HepG2 (cell line): ENCODE measurements at regions not wholly inside any gene's neighbourhood (a gene's known extent, or its start where the extent isn't known, plus 50 kb on each side); places are given as distances from the start of the nearest gene placed in this dataset.

ENCODE experiments used
- ATAC-seq: fragments of 200-7000 bp; cut with Tn5 transposase; 3 replicates; pipeline ENCODE4 v1.9.1; 2020; ENCODE audit warnings: mild to moderate bottlenecking, moderate library complexity
- BruUV-seq: library from RNA; stranded (reverse); fragments of 400-500 nt; replicated peaks from 2 replicates; lab custom pipeline; 2021; lab: Mats Ljungman, UMichigan
- CTCF ChIA-PET: fragments of 300-600 bp; formaldehyde crosslinking; extraction: SDS; loops from one replicate; lab custom pipeline; 2021; ENCODE audit warnings: low total read pairs, inconsistent platforms, low intra/inter-chr PET ratio; lab: Yijun Ruan, JAX
- POLR2A ChIA-PET: fragments of 350-600 bp; sonication (Branson Sonifier 250); formaldehyde crosslinking; loops from one replicate; lab custom pipeline; 2020; ENCODE audit warnings: antibody characterized with exemption, inconsistent platforms; lab: Yijun Ruan, JAX
- DNase-seq: peaks from one replicate; pipeline ENCODE4 v3.0.0-alpha.2; 2015; ENCODE audit warnings: low spot score
- FAIRE-seq: peaks from 3 replicates; lab custom pipeline; 2011; peaks lifted over from hg19 to GRCh38; lab: Jason Lieb, UNC
- H2AFZ ChIP-seq: one replicate; pipeline ENCODE4 v1.6.1; 2011; ENCODE audit warnings: low read length, inconsistent platforms
- H3K27ac ChIP-seq: fragments of 300-600 bp; 3 replicates; pipeline ENCODE4 v1.8.0; 2011; ENCODE audit warnings: mixed run types, mild to moderate bottlenecking, mixed read lengths, low read length, inconsistent platforms; ENCODE audit not compliant: insufficient read depth; ENCODE audit errors: extremely low read length
- H3K27me3 ChIP-seq, 2 experiments: fragments of 200-600 bp in 1 of 2; 2 replicates in 1 of 2; 3 replicates in 1 of 2; pipeline versions ENCODE4 v1.6.0 to v1.8.0; 2011; ENCODE audit warnings: low read length in 2 of 2, mild to moderate bottlenecking in 2 of 2, moderate library complexity in 2 of 2, inconsistent platforms in 1 of 2; ENCODE audit not compliant: insufficient read depth in 2 of 2, control insufficient read depth in 1 of 2
- H3K36me3 ChIP-seq, 2 experiments: fragments of 200-600 bp in 1 of 2; replicated peaks in 1 of 2; 2 replicates in 1 of 2; 3 replicates in 1 of 2; pipeline versions ENCODE4 v1.5.1 to v1.8.0; 2011; ENCODE audit warnings: low read length in 2 of 2, inconsistent platforms in 1 of 2; ENCODE audit not compliant: insufficient read depth in 2 of 2, control insufficient read depth in 1 of 2
- H3K4me1 ChIP-seq: 2 replicates; pipeline ENCODE4 v1.5.1; 2012; ENCODE audit warnings: low read length, inconsistent platforms; ENCODE audit not compliant: insufficient read depth
- H3K4me2 ChIP-seq: 2 replicates; pipeline ENCODE4 v1.6.0; 2011; ENCODE audit warnings: low read depth, low read length, inconsistent platforms
- H3K4me3 ChIP-seq, 3 experiments: fragments of 200-600 bp in 1 of 3; sonication (generic), shearing (Covaris generic) in 1 of 3; replicated peaks in 1 of 3; 2 replicates each; pipeline ENCODE4 v1.5.1; 2011 to 2016; ENCODE audit warnings: low read length in 3 of 3, inconsistent platforms in 2 of 3, low read depth in 2 of 3, mild to moderate bottlenecking in 2 of 3, control low read depth in 1 of 3, mixed read lengths in 1 of 3; ENCODE audit not compliant: insufficient read depth in 1 of 3
- H3K79me2 ChIP-seq: one replicate; pipeline ENCODE4 v1.6.1; 2011; ENCODE audit warnings: low read length, inconsistent platforms; ENCODE audit not compliant: insufficient read depth
- H3K9ac ChIP-seq: 2 replicates; pipeline ENCODE4 v1.6.0; 2011; ENCODE audit warnings: mild to moderate bottlenecking, low read depth, low read length, inconsistent platforms; ENCODE audit not compliant: insufficient read depth
- H3K9me3 ChIP-seq: 2 replicates; pipeline ENCODE4 v1.5.1; 2012; ENCODE audit warnings: mild to moderate bottlenecking, low read length
- H4K20me1 ChIP-seq: 2 replicates; pipeline ENCODE4 v1.6.0; 2011; ENCODE audit warnings: inconsistent platforms, mild to moderate bottlenecking, low read length, moderate library complexity; ENCODE audit not compliant: insufficient read depth
- ATF3 ChIP-seq: sonication (generic); formaldehyde crosslinking; IDR thresholded peaks from 2 replicates; pipeline ENCODE4 v1.4.0; 2020; ENCODE audit warnings: missing genetic modification reagents
- BCLAF1 ChIP-seq: fragments of 450-650 bp; IDR thresholded peaks from 2 replicates; pipeline ENCODE4 v1.6.1; 2017; ENCODE audit warnings: mild to moderate bottlenecking
- DR1 ChIP-seq: sonication (generic); formaldehyde crosslinking; IDR thresholded peaks from 2 replicates; pipeline ENCODE4 v1.8.0; 2021; ENCODE audit warnings: mild to moderate bottlenecking, missing genetic modification reagents, inconsistent platforms
- PRDM4 ChIP-seq: sonication (generic); formaldehyde crosslinking; IDR thresholded peaks from 2 replicates; pipeline ENCODE4 v1.9.0; 2021; ENCODE audit warnings: missing genetic modification reagents, borderline replicate concordance
- TEF ChIP-seq: sonication (generic); formaldehyde crosslinking; IDR thresholded peaks from 2 replicates; pipeline ENCODE4 v1.5.0; 2020; ENCODE audit warnings: missing genetic modification reagents
- YEATS4 ChIP-seq: sonication (generic); formaldehyde crosslinking; IDR thresholded peaks from 2 replicates; pipeline ENCODE4 v1.4.0; 2020; ENCODE audit warnings: missing genetic modification reagents, borderline replicate concordance
- ZFP36L2 ChIP-seq: sonication (generic); formaldehyde crosslinking; IDR thresholded peaks from 2 replicates; pipeline ENCODE4 v1.4.0; 2020; ENCODE audit warnings: missing genetic modification reagents
- ZNF232 ChIP-seq: sonication (generic); formaldehyde crosslinking; IDR thresholded peaks from 2 replicates; pipeline ENCODE4 v1.4.0; 2020; ENCODE audit warnings: missing genetic modification reagents, borderline replicate concordance
- ZNF343 ChIP-seq: sonication (generic); formaldehyde crosslinking; IDR thresholded peaks from 2 replicates; pipeline ENCODE4 v1.4.0; 2020; ENCODE audit warnings: mild to moderate bottlenecking, missing genetic modification reagents
- ZNF549 ChIP-seq: sonication (generic); formaldehyde crosslinking; IDR thresholded peaks from 2 replicates; pipeline ENCODE4 v1.5.0; 2020; ENCODE audit warnings: missing genetic modification reagents
- ZNF589 ChIP-seq: sonication (generic); formaldehyde crosslinking; conservative IDR thresholded peaks from 2 replicates; pipeline ENCODE4 v1.8.0; 2022; ENCODE audit warnings: mild to moderate bottlenecking, moderate library complexity, missing genetic modification reagents
- ZNF790 ChIP-seq: sonication (generic); formaldehyde crosslinking; IDR thresholded peaks from 2 replicates; pipeline ENCODE4 v1.8.0; 2022; ENCODE audit warnings: missing genetic modification reagents, mild to moderate bottlenecking, borderline replicate concordance
- WGBS: methylation state at CpG from one replicate; pipeline ENCODE4 v1.1.6; 2017; ENCODE audit warnings: low lambda C conversion rate; 5-methylcytosine and 5-hydroxymethylcytosine counted together
- in situ Hi-C: cut with HindIII; loops from 2 replicates; pipeline ENCODE4 v1.10.0; 2017; ENCODE audit warnings: low pct_unique_long_range_greater_than_20kb; ENCODE audit not compliant: extremely low pct_ligation_motif_present
- intact Hi-C: fragments of 100-400 bp; cut with micrococcal nuclease; formaldehyde crosslinking; loops from one replicate; pipeline ENCODE4 v1.10.0; 2022; ENCODE audit not compliant: unreplicated experiment

- no TSS peak for BruUV-seq
- no peaks in the 10 kb centered on the region; the same call in 1 of the 2 replicates for H4K20me1 ChIP-seq
- no peaks in the 10 kb centered on the region for H3K36me3 ChIP-seq
- no peak overlapping the region for H3K27ac ChIP-seq
- no peak overlapping the region for H2AFZ ChIP-seq
- no peak overlapping the region for H3K9ac ChIP-seq
- ChIA-PET CTCF (no interaction called here), POLR2A (no interaction called here)
- no peak for DNase-seq
- H3K4me1 ChIP-seq: no peaks in the 10 kb centered on the region
- no peak overlapping the region for H3K4me3 ChIP-seq
- 6% methylated on average over 3 of the region's 3 CpGs for WGBS
- no peak overlapping the region for H3K4me2 ChIP-seq
- no peak for ATAC-seq
- in situ Hi-C loops (no loop called here), intact Hi-C loops (no loop called here)
- FAIRE-seq: no peak
- no peaks in the 10 kb centered on the region; the same call in 1 of the 2 replicates for H3K9me3 ChIP-seq
- TF ChIP-seq ZNF549 (CRISPR knock-in tag) (no peak), ZFP36L2 (no peak), ZNF790 (CRISPR knock-in tag) (no peak), TEF (no peak), ZNF232 (CRISPR knock-in tag) (no peak)
- no peaks in the 10 kb centered on the region for H3K79me2 ChIP-seq
- no peaks in the 10 kb centered on the region for H3K27me3 ChIP-seq
These were observed 1157.6 kb upstream of the SEMA6A start for GRCh38 chr5:117732264-117732663.

- ChIA-PET POLR2A (no interaction called here), CTCF (no interaction called here)
- DNase-seq (no peak), FAIRE-seq (no peak), ATAC-seq (no peak)
- no peaks in the 10 kb centered on the region for H3K4me1 ChIP-seq
- no peaks in the 10 kb centered on the region for H3K27me3 ChIP-seq
- H3K27ac ChIP-seq: no peak overlapping the region
- intact Hi-C loops: no loop called here
- no peak overlapping the region for H3K4me3 ChIP-seq
- H3K4me2 ChIP-seq: no peak overlapping the region
- H3K79me2 ChIP-seq: no peaks in the 10 kb centered on the region
- 2% methylated on average over 2 of the region's 2 CpGs for WGBS
- H3K36me3 ChIP-seq: no peaks in the 10 kb centered on the region
- no peak overlapping the region for H3K9ac ChIP-seq
- no peaks in the 10 kb centered on the region; the same call in 1 of the 2 replicates for H3K9me3 ChIP-seq
- in situ Hi-C loops: no loop called here
- no peak overlapping the region for H2AFZ ChIP-seq
- H4K20me1 ChIP-seq: no peaks in the 10 kb centered on the region; the same call in 1 of the 2 replicates
- BruUV-seq: no TSS peak
- no peak for TF ChIP-seq DR1 (CRISPR knock-in tag)
- TF ChIP-seq ZNF589: no peak
- TF ChIP-seq ATF3 (CRISPR knock-in tag): no peak
- TF ChIP-seq YEATS4 (CRISPR knock-in tag): no peak
- no peak for TF ChIP-seq ZNF343 (CRISPR knock-in tag)
- no peak for TF ChIP-seq BCLAF1
- no peak for TF ChIP-seq PRDM4 (CRISPR knock-in tag)
These were observed 1156.8 kb upstream of the SEMA6A start for GRCh38 chr5:117731446-117731845.
